Caco-2 (cell line): ENCODE measurements at regions not wholly inside any gene's neighbourhood (a gene's known extent, or its start where the extent isn't known, plus 50 kb on each side); places are given as distances from the start of the nearest gene placed in this dataset.

Experiments used
- BruUV-seq: library from RNA; stranded (reverse); fragments of 400-500 nt; replicated peaks from 2 replicates; lab custom pipeline; 2021; lab: Mats Ljungman, UMichigan
- CTCF ChIA-PET: fragments of 300-600 bp; sonication (Branson Sonifier 250); formaldehyde crosslinking; loops from one replicate; lab custom pipeline; 2022; ENCODE audit warnings: antibody characterized with exemption; lab: Charles Lee
- POLR2A ChIA-PET: fragments of 300-600 bp; sonication (Branson Sonifier 250); formaldehyde crosslinking; loops from one replicate; lab custom pipeline; 2022; ENCODE audit warnings: antibody characterized with exemption; lab: Charles Lee
- DNase-seq, 2 experiments: peaks; one replicate each; pipeline versions ENCODE4 v3.0.0 to v3.0.0-alpha.2; 2020 to 2022
- H3K27me3 ChIP-seq: replicated peaks from 2 replicates; pipeline ENCODE4 v1.6.0; 2011; ENCODE audit warnings: low read length; ENCODE audit not compliant: control insufficient read depth, insufficient read depth
- H3K36me3 ChIP-seq: 2 replicates; pipeline ENCODE4 v1.5.1; 2011; ENCODE audit warnings: low read length; ENCODE audit not compliant: control insufficient read depth, insufficient read depth
- H3K4me1 ChIP-seq: fragments of 250-450 bp; sonication (Bioruptor Pico); 2 replicates; pipeline ENCODE4 v1.5.1; 2020; ENCODE audit warnings: mild to moderate bottlenecking
- H3K4me3 ChIP-seq: 2 replicates; pipeline ENCODE4 v1.5.1; 2011; ENCODE audit warnings: low read depth, mild to moderate bottlenecking, control low read depth, low read length
- H3K9me3 ChIP-seq: fragments of 250-450 bp; sonication (Bioruptor Pico); 2 replicates; pipeline ENCODE4 v1.5.1; 2020; ENCODE audit warnings: mild to moderate bottlenecking, moderate library complexity
- H3K27ac Mint-ChIP-seq: one replicate; pipeline ENCODE4 v1.8.0; 2022; ENCODE audit warnings: mixed read lengths; ENCODE audit not compliant: unreplicated experiment
- H3K27me3 Mint-ChIP-seq: one replicate; pipeline ENCODE4 v1.8.0; 2022; ENCODE audit warnings: mixed read lengths; ENCODE audit not compliant: insufficient read depth, unreplicated experiment
- H3K36me3 Mint-ChIP-seq: one replicate; pipeline ENCODE4 v1.8.0; 2022; ENCODE audit warnings: mild to moderate bottlenecking, mixed read lengths; ENCODE audit not compliant: insufficient read depth, unreplicated experiment
- H3K4me1 Mint-ChIP-seq: one replicate; pipeline ENCODE4 v1.8.0; 2022; ENCODE audit warnings: low read depth, mixed read lengths; ENCODE audit not compliant: unreplicated experiment
- H3K4me3 Mint-ChIP-seq: one replicate; pipeline ENCODE4 v1.8.0; 2022; ENCODE audit warnings: mild to moderate bottlenecking, moderate library complexity, mixed read lengths; ENCODE audit not compliant: unreplicated experiment
- H3K9me3 Mint-ChIP-seq: one replicate; pipeline ENCODE4 v1.8.0; 2022; ENCODE audit warnings: mixed read lengths; ENCODE audit not compliant: unreplicated experiment
- intact Hi-C: fragments of 100-400 bp; cut with micrococcal nuclease; formaldehyde crosslinking; loops from one replicate; pipeline ENCODE4 v1.10.0; 2022; ENCODE audit not compliant: unreplicated experiment
- TF ChIP-seq, protein P1 (sequence below), 2 experiments: fragments of 200-600 bp in 1 of 2; IDR thresholded peaks; 1 replicate in 1 of 2; 2 replicates in 1 of 2; pipeline versions ENCODE4 v1.5.1 to v1.8.0; 2011 to 2022; ENCODE audit warnings: antibody characterized with exemption in 1 of 2, control low read depth in 1 of 2, inconsistent platforms in 1 of 2, low read depth in 1 of 2, low read length in 1 of 2, mild to moderate bottlenecking in 1 of 2, moderate library complexity in 1 of 2; ENCODE audit not compliant: insufficient read depth in 1 of 2, severe bottlenecking in 1 of 2, unreplicated experiment in 1 of 2

- Histone ChIP-seq H3K4me1 (no peaks in the 10 kb centered on the region), H3K36me3 (no peaks in the 10 kb centered on the region), H3K9me3 (no peaks in the 10 kb centered on the region; the same call in 1 of the 2 replicates), H3K4me3 (no peak overlapping the region), H3K27me3 (no peaks in the 10 kb centered on the region)
- intact Hi-C loops: no loop called here
- no peak overlapping the region for H3K27ac Mint-ChIP-seq
- peaks cover 13% of the 10 kb centered on the region for H3K27me3 Mint-ChIP-seq
- DNase-seq: no peak
- no peaks in the 10 kb centered on the region for H3K4me1 Mint-ChIP-seq
- H3K36me3 Mint-ChIP-seq: no peaks in the 10 kb centered on the region
- BruUV-seq: no TSS peak
- CTCF ChIA-PET: no interaction called here
- no peak overlapping the region for H3K4me3 Mint-ChIP-seq
- TF ChIP-seq, protein P1, sequence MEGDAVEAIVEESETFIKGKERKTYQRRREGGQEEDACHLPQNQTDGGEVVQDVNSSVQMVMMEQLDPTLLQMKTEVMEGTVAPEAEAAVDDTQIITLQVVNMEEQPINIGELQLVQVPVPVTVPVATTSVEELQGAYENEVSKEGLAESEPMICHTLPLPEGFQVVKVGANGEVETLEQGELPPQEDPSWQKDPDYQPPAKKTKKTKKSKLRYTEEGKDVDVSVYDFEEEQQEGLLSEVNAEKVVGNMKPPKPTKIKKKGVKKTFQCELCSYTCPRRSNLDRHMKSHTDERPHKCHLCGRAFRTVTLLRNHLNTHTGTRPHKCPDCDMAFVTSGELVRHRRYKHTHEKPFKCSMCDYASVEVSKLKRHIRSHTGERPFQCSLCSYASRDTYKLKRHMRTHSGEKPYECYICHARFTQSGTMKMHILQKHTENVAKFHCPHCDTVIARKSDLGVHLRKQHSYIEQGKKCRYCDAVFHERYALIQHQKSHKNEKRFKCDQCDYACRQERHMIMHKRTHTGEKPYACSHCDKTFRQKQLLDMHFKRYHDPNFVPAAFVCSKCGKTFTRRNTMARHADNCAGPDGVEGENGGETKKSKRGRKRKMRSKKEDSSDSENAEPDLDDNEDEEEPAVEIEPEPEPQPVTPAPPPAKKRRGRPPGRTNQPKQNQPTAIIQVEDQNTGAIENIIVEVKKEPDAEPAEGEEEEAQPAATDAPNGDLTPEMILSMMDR (IDR thresholded peaks at IDR 0.05; ENCODE audit: insufficient read depth in 1 of 2, low read depth in 1 of 2, low read length in 1 of 2, severe bottlenecking in 1 of 2, unreplicated experiment in 1 of 2): no peak
- H3K9me3 Mint-ChIP-seq: peaks cover 11% of the 10 kb centered on the region
- POLR2A ChIA-PET: no interaction called here
Observed at GRCh38 chr13:61036715-61037114, 378.9 kb downstream of the PCDH20 start.

DNA sequence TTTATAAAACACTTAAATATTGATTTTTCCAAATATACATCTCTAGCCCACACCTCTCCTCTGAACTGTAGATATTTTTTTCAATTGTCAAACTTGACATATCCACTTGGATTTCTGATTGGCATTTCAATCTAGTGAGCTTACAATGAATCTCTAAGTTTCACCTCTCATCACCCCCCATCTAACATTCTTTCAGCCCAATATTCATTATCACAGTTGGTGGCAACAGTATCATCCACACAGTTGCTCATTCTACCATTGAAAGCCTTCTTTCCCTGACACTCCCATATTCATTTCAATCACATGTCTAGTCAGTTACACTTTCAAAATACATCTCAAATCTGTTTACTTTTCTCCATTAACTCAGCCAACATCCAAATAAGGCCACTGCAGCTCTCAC, 385.2 kb downstream of the PCDH20 start:
- peaks cover 3% of the 10 kb centered on the region for H3K27me3 Mint-ChIP-seq
- no peaks in the 10 kb centered on the region for H3K9me3 ChIP-seq
- H3K4me3 Mint-ChIP-seq: no peak overlapping the region
- peaks cover 3% of the 10 kb centered on the region for H3K9me3 Mint-ChIP-seq
- CTCF ChIA-PET: no interaction called here
- POLR2A ChIA-PET: no interaction called here
- no TSS peak for BruUV-seq
- no peak overlapping the region for H3K4me3 ChIP-seq
- TF ChIP-seq, protein P1 (IDR thresholded peaks at IDR 0.05; ENCODE audit: insufficient read depth in 1 of 2, low read depth in 1 of 2, low read length in 1 of 2, severe bottlenecking in 1 of 2, unreplicated experiment in 1 of 2): no peak
- intact Hi-C loops: no loop called here
- DNase-seq: no peak
- H3K4me1 Mint-ChIP-seq: no peaks in the 10 kb centered on the region
- no peaks in the 10 kb centered on the region for H3K36me3 Mint-ChIP-seq
- no peaks in the 10 kb centered on the region for H3K36me3 ChIP-seq
- no peak overlapping the region for H3K27ac Mint-ChIP-seq
- no peaks in the 10 kb centered on the region for H3K4me1 ChIP-seq
- no peaks in the 10 kb centered on the region for H3K27me3 ChIP-seq

GRCh38 chr13:61029064-61029463, 386.6 kb downstream of the PCDH20 start:
- Histone ChIP-seq H3K27me3 (no peaks in the 10 kb centered on the region), H3K36me3 (no peaks in the 10 kb centered on the region), H3K9me3 (no peaks in the 10 kb centered on the region), H3K4me3 (no peak overlapping the region), H3K4me1 (no peaks in the 10 kb centered on the region)
- intact Hi-C loops: no loop called here
- no peaks in the 10 kb centered on the region for H3K9me3 Mint-ChIP-seq
- POLR2A ChIA-PET: no interaction called here
- peak in 1 of 2 experiments; percentile 22 for DNase-seq
- H3K27ac Mint-ChIP-seq: no peak overlapping the region
- H3K36me3 Mint-ChIP-seq: no peaks in the 10 kb centered on the region
- BruUV-seq: no TSS peak
- TF ChIP-seq, protein P1 (IDR thresholded peaks at IDR 0.05; ENCODE audit: insufficient read depth in 1 of 2, low read depth in 1 of 2, low read length in 1 of 2, severe bottlenecking in 1 of 2, unreplicated experiment in 1 of 2): peak in 1 of 2 experiments; percentile 14
- no peaks in the 10 kb centered on the region for H3K4me1 Mint-ChIP-seq
- CTCF ChIA-PET: no interaction called here
- H3K4me3 Mint-ChIP-seq: no peak overlapping the region
- H3K27me3 Mint-ChIP-seq: peaks cover 3% of the 10 kb centered on the region
